ENCODE measurements at regions not wholly inside any gene's neighbourhood (a gene's known extent, or its start where the extent isn't known, plus 50 kb on each side); places are given as distances from the start of the nearest gene placed in this dataset.
"Not testable (repeated sequence)": the region's sequence is repeated elsewhere in the genome, so short reads cannot be mapped to it uniquely, and the experiment has no call there.

- no peak for DNase-seq (ENCODE audit: low spot score in 2 of 2)
- Histone ChIP-seq H3K36me3 (no peaks in the 10 kb centered on the region), H3K4me1 (no peaks in the 10 kb centered on the region), H3K9me3 (no peaks in the 10 kb centered on the region), H3K4me3 (no peak overlapping the region), H3K27me3 (no peaks in the 10 kb centered on the region), H3K27ac (no peak overlapping the region)
- intact Hi-C loops (cut with DNase I; ENCODE audit: low total_unique reads), result no loop called here
- TF ChIP-seq POLR2A (IDR thresholded peaks at IDR 0.05) (no peak), POLR2AphosphoS5 (IDR thresholded peaks at IDR 0.05) (no peak), CTCF (IDR thresholded peaks at IDR 0.05) (no peak)
Observed at GRCh38 chr6:56787209-56787608, 144.5 kb upstream of the DST start.

GRCh38 chr6:56786256-56786655 lies 143.6 kb upstream of the DST start:
- intact Hi-C loops (cut with DNase I; ENCODE audit: low total_unique reads), result no loop called here
- Histone ChIP-seq H3K27ac (no peak overlapping the region), H3K27me3 (no peaks in the 10 kb centered on the region), H3K4me1 (no peaks in the 10 kb centered on the region), H3K4me3 (no peak overlapping the region), H3K9me3 (no peaks in the 10 kb centered on the region), H3K36me3 (no peaks in the 10 kb centered on the region)
- no peak for TF ChIP-seq POLR2AphosphoS5 (IDR thresholded peaks at IDR 0.05)
- TF ChIP-seq POLR2A (IDR thresholded peaks at IDR 0.05), result no peak
- TF ChIP-seq CTCF (IDR thresholded peaks at IDR 0.05), result no peak
- DNase-seq (ENCODE audit: low spot score in 2 of 2), result no peak

- intact Hi-C loops (cut with DNase I; ENCODE audit: low total_unique reads); DNase-seq (ENCODE audit: low spot score in 2 of 2); H3K4me1 ChIP-seq; H3K4me3 ChIP-seq; H3K36me3 ChIP-seq; H3K9me3 ChIP-seq; H3K27ac ChIP-seq; H3K27me3 ChIP-seq: not testable (repeated sequence)
Observed at GRCh38 chr6:56785536-56785935, 142.8 kb upstream of the DST start.

GRCh38 chr6:56780109-56780508 lies 137.4 kb upstream of the DST start:
- H3K27me3 ChIP-seq; H3K36me3 ChIP-seq; intact Hi-C loops (cut with DNase I; ENCODE audit: low total_unique reads); DNase-seq (ENCODE audit: low spot score in 2 of 2); H3K27ac ChIP-seq; H3K9me3 ChIP-seq; H3K4me3 ChIP-seq; H3K4me1 ChIP-seq: not testable (repeated sequence)

- H3K4me3 ChIP-seq; H3K36me3 ChIP-seq; H3K9me3 ChIP-seq; H3K27me3 ChIP-seq; intact Hi-C loops (cut with DNase I; ENCODE audit: low total_unique reads); H3K4me1 ChIP-seq; DNase-seq (ENCODE audit: low spot score in 2 of 2); H3K27ac ChIP-seq: not testable (repeated sequence)
Observed at GRCh38 chr6:56778503-56778902, 135.8 kb upstream of the DST start.

- TF ChIP-seq POLR2AphosphoS5 (IDR thresholded peaks at IDR 0.05), result no peak
- TF ChIP-seq CTCF (IDR thresholded peaks at IDR 0.05), result no peak
- no peak for TF ChIP-seq POLR2A (IDR thresholded peaks at IDR 0.05)
- H3K4me1 ChIP-seq, result no peaks in the 10 kb centered on the region
- H3K36me3 ChIP-seq, result no peaks in the 10 kb centered on the region
- H3K9me3 ChIP-seq, result no peaks in the 10 kb centered on the region
- no peak for DNase-seq (ENCODE audit: low spot score in 2 of 2)
- no peak overlapping the region for H3K4me3 ChIP-seq
- no peaks in the 10 kb centered on the region for H3K27me3 ChIP-seq
- no peak overlapping the region for H3K27ac ChIP-seq
- intact Hi-C loops (cut with DNase I; ENCODE audit: low total_unique reads), result no loop called here
Observed at GRCh38 chr6:56775498-56776166, 132.9 kb upstream of the DST start.

- TF ChIP-seq POLR2AphosphoS5 (IDR thresholded peaks at IDR 0.05) (no peak), CTCF (IDR thresholded peaks at IDR 0.05) (no peak)
- Histone ChIP-seq H3K4me1 (no peaks in the 10 kb centered on the region), H3K27me3 (no peaks in the 10 kb centered on the region), H3K27ac (no peak overlapping the region), H3K9me3 (no peaks in the 10 kb centered on the region), H3K4me3 (no peak overlapping the region), H3K36me3 (no peaks in the 10 kb centered on the region)
- peak in 1 of 2 donors; percentile 39 for DNase-seq (ENCODE audit: low spot score in 2 of 2)
- intact Hi-C loops (cut with DNase I; ENCODE audit: low total_unique reads), result no loop called here
Observed at GRCh38 chr6:56772737-56773184, 130.1 kb upstream of the DST start.
